T-helper 2 cell treated with Interferon-gamma antibody and Interleukin-4, amounts not matched to agents 5 μg/mL and 100 μg/mL, for 36 hours (primary cell): ENCODE measurements at regions not wholly inside any gene's neighbourhood (a gene's known extent, or its start where the extent isn't known, plus 50 kb on each side); places are given as distances from the start of the nearest gene placed in this dataset.
A peak's percentile ranks its signal among the peaks of the same experiment; 100 is the strongest.

ENCODE experiments used
- DNase-seq: peaks from one replicate; pipeline ENCODE4 v3.0.0; 2021; ENCODE audit warnings: low spot score
- H3K27ac Mint-ChIP-seq: one replicate; pipeline ENCODE4 v1.8.0; 2021; ENCODE audit warnings: mild to moderate bottlenecking, mixed read lengths
- H3K27me3 Mint-ChIP-seq: one replicate; pipeline ENCODE4 v1.8.0; 2021; ENCODE audit warnings: low read depth, mixed read lengths
- H3K36me3 Mint-ChIP-seq: one replicate; pipeline ENCODE4 v1.8.0; 2021; ENCODE audit warnings: low read depth, mixed read lengths
- H3K4me1 Mint-ChIP-seq: one replicate; pipeline ENCODE4 v1.8.0; 2021; ENCODE audit warnings: low read depth, mixed read lengths
- H3K4me3 Mint-ChIP-seq: one replicate; pipeline ENCODE4 v1.8.0; 2022; ENCODE audit warnings: mild to moderate bottlenecking, moderate library complexity, mixed read lengths
- H3K9me3 Mint-ChIP-seq: one replicate; pipeline ENCODE4 v1.8.0; 2021; ENCODE audit warnings: mixed read lengths

DNA sequence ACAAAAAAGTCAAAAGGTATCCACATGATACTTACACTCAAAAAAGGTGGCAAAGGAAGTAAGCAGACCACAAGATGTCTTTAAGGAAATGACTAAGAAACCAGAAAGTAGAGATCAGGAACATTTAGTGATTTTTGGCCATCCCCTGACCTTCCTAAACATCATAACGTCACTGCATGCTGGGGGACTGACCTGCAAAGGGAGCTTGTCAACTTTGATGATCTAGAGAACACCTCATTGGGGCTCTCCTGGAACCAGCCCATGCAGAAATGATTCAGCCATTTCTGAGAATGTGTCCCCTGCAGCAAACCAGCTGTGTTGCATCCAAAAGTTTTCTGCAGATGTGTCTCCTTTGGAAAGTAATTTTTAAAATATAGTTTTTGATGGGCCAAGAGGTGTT, 152.2 kb upstream of the RASSF8 start:
- Mint-ChIP-seq H3K9me3 (no peaks in the 10 kb centered on the region), H3K27me3 (peaks cover 5% of the 10 kb centered on the region), H3K4me1 (peaks cover 20% of the 10 kb centered on the region), H3K4me3 (peak overlapping the region; percentile 50), H3K36me3 (no peaks in the 10 kb centered on the region), H3K27ac (no peak overlapping the region)
- DNase-seq, result peak; percentile 45

DNA sequence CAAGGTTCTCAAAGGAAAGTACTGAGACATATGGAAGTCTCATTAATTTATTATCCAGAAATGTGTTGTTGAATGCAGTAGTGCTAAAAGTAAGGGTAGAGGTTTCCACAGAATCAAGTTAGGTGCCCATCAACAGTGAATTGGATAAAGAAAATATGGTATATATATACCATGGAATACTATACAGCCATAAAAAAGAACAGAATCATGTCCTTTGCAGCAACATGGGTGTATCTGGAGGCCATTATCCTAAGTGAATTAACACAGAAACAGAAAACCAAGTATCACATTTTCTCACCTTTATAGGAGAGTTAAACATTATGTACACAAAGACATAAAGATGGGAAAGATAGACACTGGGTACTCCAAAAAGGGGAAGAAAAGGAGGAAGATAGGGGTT, 149.9 kb upstream of the RASSF8 start:
- H3K4me1 Mint-ChIP-seq, result peaks cover 24% of the 10 kb centered on the region
- H3K36me3 Mint-ChIP-seq, result no peaks in the 10 kb centered on the region
- peaks cover under 1% of the 10 kb centered on the region for H3K27me3 Mint-ChIP-seq
- no peaks in the 10 kb centered on the region for H3K9me3 Mint-ChIP-seq
- H3K27ac Mint-ChIP-seq, result no peak overlapping the region
- DNase-seq, result no peak
- no peak overlapping the region for H3K4me3 Mint-ChIP-seq

GRCh38 chr12:25810683-25811082, 147.8 kb upstream of the RASSF8 start:
- DNase-seq, result no peak
- Mint-ChIP-seq H3K27me3 (peaks cover 4% of the 10 kb centered on the region), H3K27ac (no peak overlapping the region), H3K36me3 (no peaks in the 10 kb centered on the region), H3K4me3 (no peak overlapping the region), H3K9me3 (no peaks in the 10 kb centered on the region), H3K4me1 (peaks cover 22% of the 10 kb centered on the region)

GRCh38 chr12:25811656-25812126, 146.8 kb upstream of the RASSF8 start:
- Mint-ChIP-seq H3K27me3 (peaks cover 4% of the 10 kb centered on the region), H3K27ac (no peak overlapping the region), H3K36me3 (no peaks in the 10 kb centered on the region), H3K9me3 (no peaks in the 10 kb centered on the region), H3K4me1 (peaks cover 18% of the 10 kb centered on the region), H3K4me3 (no peak overlapping the region)
- DNase-seq, result no peak

DNA sequence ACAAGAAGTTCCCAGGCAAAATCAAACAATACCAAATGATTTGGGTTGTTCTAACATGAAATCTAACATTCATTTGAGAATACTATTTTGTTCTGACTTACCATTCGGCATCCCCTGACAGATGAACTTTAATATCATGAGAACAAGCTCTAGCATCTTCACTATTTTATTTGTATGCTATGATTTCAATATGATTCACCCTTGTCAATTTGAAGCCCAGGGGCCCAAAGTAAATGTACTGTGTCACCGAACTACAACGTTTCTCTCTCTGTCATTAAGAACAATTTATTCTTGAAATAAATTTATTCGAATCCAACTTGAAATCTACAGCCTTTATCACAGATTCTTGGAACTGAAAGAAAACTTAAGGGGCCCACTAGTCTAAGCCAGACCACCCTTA, 146.2 kb upstream of the RASSF8 start:
- Mint-ChIP-seq H3K4me3 (no peak overlapping the region), H3K4me1 (peaks cover 16% of the 10 kb centered on the region)

DNA sequence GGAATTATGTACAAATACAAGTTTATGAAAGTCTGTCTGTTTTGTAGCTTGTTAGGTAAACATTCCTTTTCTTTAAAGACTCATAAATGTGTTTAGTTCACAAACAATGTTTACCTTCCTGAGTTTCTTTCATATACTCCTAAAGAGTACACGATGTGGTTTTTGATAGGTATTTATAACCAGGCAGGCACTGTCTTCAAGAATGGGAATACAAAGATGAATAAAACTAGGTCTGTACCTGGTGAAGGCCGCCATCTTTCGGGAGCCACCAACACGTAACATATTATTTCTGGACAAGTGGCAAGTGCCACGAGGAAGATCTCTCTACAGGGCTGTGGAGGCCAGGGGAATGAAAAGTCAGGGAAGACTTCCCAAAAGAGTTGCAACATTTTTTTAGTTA, 144.6 kb upstream of the RASSF8 start:
- Mint-ChIP-seq H3K36me3 (no peaks in the 10 kb centered on the region), H3K27ac (no peak overlapping the region), H3K4me1 (peaks cover 12% of the 10 kb centered on the region), H3K9me3 (no peaks in the 10 kb centered on the region), H3K4me3 (no peak overlapping the region), H3K27me3 (peaks cover 6% of the 10 kb centered on the region)
- no peak for DNase-seq

More for the DNA sequence above, 146.2 kb upstream of the RASSF8 start:
- H3K36me3 Mint-ChIP-seq, result no peaks in the 10 kb centered on the region
- H3K27me3 Mint-ChIP-seq, result peaks cover 4% of the 10 kb centered on the region
- no peak overlapping the region for H3K27ac Mint-ChIP-seq
- H3K9me3 Mint-ChIP-seq, result no peaks in the 10 kb centered on the region
- DNase-seq, result no peak

GRCh38 chr12:25816637-25817036, 141.8 kb upstream of the RASSF8 start:
- Mint-ChIP-seq H3K27ac (no peak overlapping the region), H3K4me3 (no peak overlapping the region), H3K36me3 (no peaks in the 10 kb centered on the region), H3K4me1 (peaks cover 5% of the 10 kb centered on the region), H3K9me3 (no peaks in the 10 kb centered on the region), H3K27me3 (peaks cover 10% of the 10 kb centered on the region)
- DNase-seq, result no peak

DNA sequence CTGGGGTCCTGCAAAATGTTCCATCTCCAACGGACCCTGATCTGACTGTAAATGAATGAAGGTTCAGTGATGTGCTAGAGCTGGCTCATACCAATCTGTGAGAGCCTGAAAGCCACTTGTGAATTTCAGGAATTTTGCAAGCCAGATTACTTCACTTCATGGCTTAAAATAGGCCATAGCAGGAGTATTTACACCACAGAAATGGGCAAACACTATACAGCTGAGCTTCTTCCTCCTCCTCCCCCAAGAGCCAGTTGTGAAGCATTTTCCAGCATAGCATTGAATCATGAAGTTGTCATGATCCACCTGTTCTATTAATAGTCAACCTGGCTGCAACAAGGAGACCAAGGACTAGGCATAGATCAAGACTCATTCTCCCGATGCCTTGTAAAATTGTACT, 141.3 kb upstream of the RASSF8 start:
- Mint-ChIP-seq H3K9me3 (no peaks in the 10 kb centered on the region), H3K27ac (no peak overlapping the region), H3K4me1 (peaks cover 4% of the 10 kb centered on the region), H3K27me3 (peaks cover 10% of the 10 kb centered on the region), H3K4me3 (no peak overlapping the region), H3K36me3 (no peaks in the 10 kb centered on the region)
- no peak for DNase-seq

DNA sequence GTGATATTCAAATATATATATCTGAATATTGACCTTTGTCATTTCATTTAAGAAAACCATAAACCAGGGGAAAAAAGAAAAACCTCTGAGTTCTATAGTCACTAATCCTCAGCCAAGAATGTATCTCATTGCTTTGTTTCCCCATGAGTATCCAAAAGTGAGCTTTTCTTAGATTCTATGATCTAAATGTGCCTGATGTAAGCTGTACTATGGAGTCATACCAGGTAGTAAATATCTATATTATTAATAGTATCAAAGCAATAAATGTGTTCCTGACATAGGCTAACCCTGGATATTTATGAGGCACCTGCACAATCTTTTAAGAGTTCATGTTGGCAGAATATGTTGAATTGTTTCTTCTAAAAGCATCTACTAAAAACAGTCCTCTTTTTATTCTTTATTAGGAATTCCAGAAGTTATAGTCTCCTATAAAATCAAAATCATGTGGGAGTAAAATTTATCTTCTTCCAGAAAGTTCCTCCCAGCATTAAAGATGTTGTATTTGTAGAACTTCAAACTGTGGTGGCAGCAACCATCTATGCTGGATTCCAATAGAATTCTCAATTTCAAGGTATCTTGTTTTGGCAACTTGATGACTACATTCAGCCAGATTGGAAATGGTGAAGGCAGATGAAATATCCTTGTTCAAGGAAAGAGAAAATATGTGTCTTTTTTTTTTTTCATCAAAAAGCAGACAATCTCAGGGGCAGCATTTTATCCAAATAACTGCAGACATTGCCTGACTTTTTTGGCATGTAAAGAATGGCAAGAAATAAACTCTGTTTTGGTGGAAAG, 139.7 kb upstream of the RASSF8 start:
- peaks cover 4% of the 10 kb centered on the region for H3K4me1 Mint-ChIP-seq
- H3K9me3 Mint-ChIP-seq, result no peaks in the 10 kb centered on the region
- H3K36me3 Mint-ChIP-seq, result no peaks in the 10 kb centered on the region
- peaks cover 10% of the 10 kb centered on the region for H3K27me3 Mint-ChIP-seq
- H3K27ac Mint-ChIP-seq, result no peak overlapping the region
- no peak for DNase-seq
- no peak overlapping the region for H3K4me3 Mint-ChIP-seq

- peaks cover 10% of the 10 kb centered on the region for H3K27me3 Mint-ChIP-seq
- no peak for DNase-seq
- H3K27ac Mint-ChIP-seq, result no peak overlapping the region
- no peaks in the 10 kb centered on the region for H3K36me3 Mint-ChIP-seq
- no peak overlapping the region for H3K4me3 Mint-ChIP-seq
- no peaks in the 10 kb centered on the region for H3K9me3 Mint-ChIP-seq
- H3K4me1 Mint-ChIP-seq, result peaks cover 4% of the 10 kb centered on the region
Measured at GRCh38 chr12:25819691-25820090, 138.8 kb upstream of the RASSF8 start.

DNA sequence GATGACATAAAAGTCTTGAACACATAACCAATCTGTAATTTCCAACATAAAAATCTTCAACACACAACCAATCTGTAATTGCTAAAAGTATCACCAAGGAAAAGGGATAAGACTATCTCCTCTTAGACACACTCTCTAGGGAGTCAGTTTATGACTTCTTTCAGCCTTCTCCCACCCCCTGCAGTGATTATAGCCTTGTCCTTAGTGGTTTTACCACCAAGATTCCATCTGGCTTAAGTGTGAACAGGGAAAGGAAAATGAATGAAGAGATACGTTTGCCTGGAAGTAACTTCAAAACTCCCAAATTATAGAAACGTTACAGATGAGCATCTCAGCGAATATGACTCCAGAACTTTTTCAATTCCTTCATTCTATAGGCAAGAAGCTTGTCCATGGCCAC, 136.2 kb upstream of the RASSF8 start:
- Mint-ChIP-seq H3K27ac (no peak overlapping the region), H3K36me3 (no peaks in the 10 kb centered on the region), H3K4me1 (no peaks in the 10 kb centered on the region), H3K27me3 (peaks cover 6% of the 10 kb centered on the region), H3K4me3 (no peak overlapping the region), H3K9me3 (no peaks in the 10 kb centered on the region)
- DNase-seq, result no peak

- H3K27me3 Mint-ChIP-seq, result no peaks in the 10 kb centered on the region
- no peaks in the 10 kb centered on the region for H3K36me3 Mint-ChIP-seq
- H3K4me1 Mint-ChIP-seq, result no peaks in the 10 kb centered on the region
- no peak overlapping the region for H3K27ac Mint-ChIP-seq
- DNase-seq, result no peak
- H3K4me3 Mint-ChIP-seq, result no peak overlapping the region
- H3K9me3 Mint-ChIP-seq, result no peaks in the 10 kb centered on the region
Measured at GRCh38 chr12:25824734-25825133, 133.7 kb upstream of the RASSF8 start.

DNA sequence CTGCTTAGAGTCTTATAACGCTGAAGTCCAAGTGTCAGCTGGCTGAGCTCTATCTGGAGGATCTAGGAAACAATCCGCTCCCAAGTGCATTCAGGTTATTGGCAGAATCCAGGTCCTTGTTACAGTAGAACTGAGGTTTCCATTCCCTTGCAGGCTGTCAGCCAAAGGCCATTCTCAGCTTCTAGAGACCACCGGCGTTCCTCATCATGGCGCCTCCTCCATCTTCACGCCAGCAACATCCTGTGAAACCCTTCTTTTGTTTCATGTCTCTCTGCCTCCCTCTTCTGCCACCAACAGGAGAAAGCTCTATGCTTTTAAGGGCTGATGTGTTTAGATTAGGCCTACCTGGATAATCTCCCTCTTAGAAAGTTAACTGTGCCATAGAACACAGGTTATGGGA, 133.0 kb upstream of the RASSF8 start:
- Mint-ChIP-seq H3K27me3 (no peaks in the 10 kb centered on the region), H3K36me3 (no peaks in the 10 kb centered on the region), H3K27ac (no peak overlapping the region), H3K4me1 (no peaks in the 10 kb centered on the region), H3K4me3 (no peak overlapping the region), H3K9me3 (no peaks in the 10 kb centered on the region)
- no peak for DNase-seq

- Mint-ChIP-seq H3K27ac (no peak overlapping the region), H3K9me3 (no peaks in the 10 kb centered on the region), H3K27me3 (peaks cover under 1% of the 10 kb centered on the region), H3K36me3 (no peaks in the 10 kb centered on the region), H3K4me1 (no peaks in the 10 kb centered on the region), H3K4me3 (no peak overlapping the region)
- DNase-seq, result no peak
Measured at GRCh38 chr12:25827141-25827540, 131.3 kb upstream of the RASSF8 start.

DNA sequence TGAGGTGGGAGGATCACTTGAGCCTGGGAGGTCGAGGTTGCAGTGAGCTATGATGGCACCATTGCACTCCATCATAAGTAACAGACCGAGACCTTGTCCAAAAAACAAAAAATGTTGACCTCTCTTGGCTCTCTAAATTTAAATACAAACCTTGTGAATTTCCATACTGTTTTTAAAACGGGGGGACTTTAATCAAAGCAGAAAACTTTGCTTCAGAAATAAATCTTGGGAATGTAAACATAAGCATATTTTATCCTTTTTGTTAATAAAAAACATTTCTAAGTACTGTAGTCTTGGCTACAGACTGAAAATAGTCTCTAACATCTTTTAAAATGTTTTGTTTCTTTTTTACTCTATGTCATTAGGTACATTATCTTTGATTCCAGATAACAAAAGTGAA, 130.7 kb upstream of the RASSF8 start:
- Mint-ChIP-seq H3K36me3 (no peaks in the 10 kb centered on the region), H3K27ac (no peak overlapping the region), H3K27me3 (peaks cover 5% of the 10 kb centered on the region), H3K4me1 (no peaks in the 10 kb centered on the region), H3K9me3 (no peaks in the 10 kb centered on the region), H3K4me3 (no peak overlapping the region)
- DNase-seq, result no peak
